Hepatocyte (in vitro differentiated cells): ENCODE measurements at regions not wholly inside any gene's neighbourhood (a gene's known extent, or its start where the extent isn't known, plus 50 kb on each side); places are given as distances from the start of the nearest gene placed in this dataset.
A peak's percentile ranks its signal among the peaks of the same experiment; 100 is the strongest.
"Not testable (repeated sequence)": the region's sequence is repeated elsewhere in the genome, so short reads cannot be mapped to it uniquely, and the experiment has no call there.

ENCODE experiments used
- DNase-seq: peaks from one replicate; pipeline ENCODE4 v3.0.0-alpha.2; 2016; ENCODE audit warnings: low spot score
- H2AFZ ChIP-seq: fragments of 200-600 bp; sonication (generic); 2 replicates; pipeline ENCODE4 v1.6.0; 2016; ENCODE audit warnings: antibody characterized with exemption, mild to moderate bottlenecking
- H3K27ac ChIP-seq: fragments of 200-600 bp; sonication (generic); 2 replicates; pipeline ENCODE4 v1.5.1; 2016; ENCODE audit warnings: mild to moderate bottlenecking
- H3K27me3 ChIP-seq: fragments of 200-600 bp; sonication (generic); 2 replicates; pipeline ENCODE4 v1.6.1; 2016
- H3K36me3 ChIP-seq: fragments of 200-600 bp; sonication (generic); replicated peaks from 2 replicates; pipeline ENCODE4 v1.5.1; 2016; ENCODE audit warnings: low read depth; ENCODE audit not compliant: insufficient read depth
- H3K4me1 ChIP-seq: fragments of 200-600 bp; sonication (generic); 2 replicates; pipeline ENCODE4 v1.5.1; 2016; ENCODE audit warnings: mild to moderate bottlenecking, moderate library complexity; ENCODE audit not compliant: insufficient read depth
- H3K4me2 ChIP-seq: fragments of 200-600 bp; sonication (generic); 2 replicates; pipeline ENCODE4 v1.6.0; 2016
- H3K4me3 ChIP-seq: fragments of 200-600 bp; sonication (generic); 2 replicates; pipeline ENCODE4 v1.5.1; 2016; ENCODE audit warnings: mild to moderate bottlenecking
- H3K79me2 ChIP-seq: fragments of 200-600 bp; sonication (generic); 2 replicates; pipeline ENCODE4 v1.6.0; 2017; ENCODE audit warnings: mild to moderate bottlenecking
- H3K9me2 ChIP-seq: fragments of 200-600 bp; sonication (generic); replicated peaks from 2 replicates; pipeline ENCODE4 v1.6.0; 2017; ENCODE audit warnings: mild to moderate bottlenecking; ENCODE audit not compliant: insufficient read depth
- H3K9me3 ChIP-seq: fragments of 200-600 bp; sonication (generic); 2 replicates; pipeline ENCODE4 v1.5.1; 2016; ENCODE audit warnings: low read depth, mild to moderate bottlenecking
- H4K20me1 ChIP-seq: fragments of 200-600 bp; sonication (generic); 2 replicates; pipeline ENCODE4 v1.6.0; 2016; ENCODE audit warnings: mild to moderate bottlenecking; ENCODE audit not compliant: insufficient read depth, poor library complexity, severe bottlenecking
- EZH2 ChIP-seq: fragments of 200-600 bp; sonication (generic); IDR thresholded peaks from 2 replicates; pipeline ENCODE4 v1.6.1; 2016; ENCODE audit warnings: antibody characterized with exemption, mild to moderate bottlenecking, borderline replicate concordance
- EZH2phosphoT487 ChIP-seq: fragments of 200-600 bp; sonication (generic); IDR thresholded peaks from one replicate; pipeline ENCODE4 v1.6.1; 2018; ENCODE audit warnings: antibody characterized with exemption, mild to moderate bottlenecking, low read depth, moderate library complexity; ENCODE audit not compliant: unreplicated experiment, severe bottlenecking
- WGBS: methylation state at CpG from one replicate; pipeline ENCODE4 v1.1.6; 2016; ENCODE audit warnings: low lambda C conversion rate; ENCODE audit errors: missing lambda C conversion rate; 5-methylcytosine and 5-hydroxymethylcytosine counted together
- TF ChIP-seq, protein P1 (sequence below): fragments of 200-600 bp; sonication (generic); IDR thresholded peaks from 2 replicates; pipeline ENCODE4 v1.5.1; 2016; ENCODE audit warnings: antibody characterized with exemption, mild to moderate bottlenecking; ENCODE audit not compliant: poor library complexity

DNA sequence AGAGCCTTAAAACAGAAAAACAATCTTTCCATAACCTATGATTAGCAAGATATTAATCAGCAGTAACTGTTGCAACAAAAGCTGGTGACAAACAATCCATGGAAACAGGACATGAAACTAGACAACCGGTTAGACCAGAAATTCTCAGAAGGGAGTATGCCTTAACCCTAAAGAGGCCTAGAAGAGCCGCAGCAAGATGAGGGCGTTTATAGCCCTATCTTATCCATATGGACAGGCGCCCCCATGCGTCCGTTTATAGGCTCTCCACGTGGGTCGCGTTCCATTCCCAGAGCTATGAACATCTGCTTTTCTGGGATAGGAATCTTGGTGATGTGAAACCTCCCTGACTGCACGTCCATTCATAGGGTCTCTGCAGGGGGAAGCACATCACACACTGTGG lies 1662.7 kb upstream of the PABPC4L start:
- 27% methylated on average over 10 of the region's 10 CpGs for WGBS

DNA sequence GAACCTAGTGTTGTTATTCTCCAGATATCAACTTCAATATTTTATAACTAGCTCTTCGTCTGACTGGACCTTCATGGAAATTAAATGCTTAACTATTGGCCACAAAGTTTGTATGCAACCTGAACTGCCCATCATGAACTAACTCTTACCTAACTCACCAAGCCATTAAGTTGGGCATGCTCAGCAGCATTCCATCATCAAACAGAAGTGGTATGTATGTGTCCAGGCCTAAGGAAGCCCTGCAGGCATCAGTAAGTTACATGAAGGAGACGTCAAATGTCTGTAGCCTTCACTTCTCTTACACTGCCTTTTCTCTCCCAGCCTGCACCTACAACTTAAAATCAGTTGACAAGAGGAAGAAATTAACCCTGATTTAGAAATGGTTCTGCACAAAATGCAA lies 1639.2 kb upstream of the PABPC4L start:
- no peaks in the 10 kb centered on the region for H4K20me1 ChIP-seq
- H3K79me2 ChIP-seq = no peaks in the 10 kb centered on the region
- no peak overlapping the region for H2AFZ ChIP-seq
- no peaks in the 10 kb centered on the region for H3K4me1 ChIP-seq
- TF ChIP-seq, protein P1, sequence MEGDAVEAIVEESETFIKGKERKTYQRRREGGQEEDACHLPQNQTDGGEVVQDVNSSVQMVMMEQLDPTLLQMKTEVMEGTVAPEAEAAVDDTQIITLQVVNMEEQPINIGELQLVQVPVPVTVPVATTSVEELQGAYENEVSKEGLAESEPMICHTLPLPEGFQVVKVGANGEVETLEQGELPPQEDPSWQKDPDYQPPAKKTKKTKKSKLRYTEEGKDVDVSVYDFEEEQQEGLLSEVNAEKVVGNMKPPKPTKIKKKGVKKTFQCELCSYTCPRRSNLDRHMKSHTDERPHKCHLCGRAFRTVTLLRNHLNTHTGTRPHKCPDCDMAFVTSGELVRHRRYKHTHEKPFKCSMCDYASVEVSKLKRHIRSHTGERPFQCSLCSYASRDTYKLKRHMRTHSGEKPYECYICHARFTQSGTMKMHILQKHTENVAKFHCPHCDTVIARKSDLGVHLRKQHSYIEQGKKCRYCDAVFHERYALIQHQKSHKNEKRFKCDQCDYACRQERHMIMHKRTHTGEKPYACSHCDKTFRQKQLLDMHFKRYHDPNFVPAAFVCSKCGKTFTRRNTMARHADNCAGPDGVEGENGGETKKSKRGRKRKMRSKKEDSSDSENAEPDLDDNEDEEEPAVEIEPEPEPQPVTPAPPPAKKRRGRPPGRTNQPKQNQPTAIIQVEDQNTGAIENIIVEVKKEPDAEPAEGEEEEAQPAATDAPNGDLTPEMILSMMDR = no peak
- TF ChIP-seq EZH2 = no peak
- TF ChIP-seq EZH2phosphoT487 = no peak
- no peaks in the 10 kb centered on the region for H3K27me3 ChIP-seq
- H3K36me3 ChIP-seq = no peaks in the 10 kb centered on the region
- H3K4me3 ChIP-seq = no peak overlapping the region
- H3K9me3 ChIP-seq = no peaks in the 10 kb centered on the region
- DNase-seq = no peak
- WGBS = 91% methylated on average over 2 of the region's 2 CpGs
- H3K27ac ChIP-seq = no peak overlapping the region
- no peaks in the 10 kb centered on the region for H3K9me2 ChIP-seq
- no peak overlapping the region for H3K4me2 ChIP-seq

More for the DNA sequence above, 1662.7 kb upstream of the PABPC4L start:
- TF ChIP-seq, protein P1 = peak; percentile 34
- H3K9me3 ChIP-seq, H3K4me2 ChIP-seq, H3K4me1 ChIP-seq, H4K20me1 ChIP-seq, H2AFZ ChIP-seq, H3K36me3 ChIP-seq, H3K4me3 ChIP-seq, H3K27ac ChIP-seq, H3K79me2 ChIP-seq, H3K9me2 ChIP-seq, H3K27me3 ChIP-seq: not testable (repeated sequence)
- DNase-seq = peak; percentile 22

DNA sequence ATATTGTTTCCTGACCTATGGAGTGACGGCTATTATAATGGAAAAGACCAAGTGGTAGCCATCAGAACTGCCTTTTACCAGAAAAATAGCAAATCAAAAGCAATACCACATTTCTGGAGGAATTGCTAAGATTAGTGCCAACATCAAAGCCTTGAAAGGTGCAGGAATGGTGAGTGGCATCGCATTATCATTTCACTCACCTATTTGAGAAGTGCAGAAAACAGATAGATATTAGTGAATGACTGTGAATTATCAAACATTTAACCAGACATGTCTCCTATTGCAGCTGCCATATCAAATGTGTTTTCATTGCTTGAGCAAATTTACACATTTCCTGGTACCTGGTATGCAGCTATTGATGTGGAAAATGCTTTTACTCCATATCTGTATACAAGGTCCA lies 1638.1 kb upstream of the PABPC4L start:
- no peaks in the 10 kb centered on the region for H3K4me1 ChIP-seq

More for the DNA sequence above, 1638.1 kb upstream of the PABPC4L start:
- H3K36me3 ChIP-seq = no peaks in the 10 kb centered on the region
- H3K9me3 ChIP-seq = no peaks in the 10 kb centered on the region
- no peak overlapping the region for H3K4me2 ChIP-seq
- H3K4me3 ChIP-seq = no peak overlapping the region
- no peaks in the 10 kb centered on the region for H3K27me3 ChIP-seq
- H4K20me1 ChIP-seq = no peaks in the 10 kb centered on the region
- H3K79me2 ChIP-seq = no peaks in the 10 kb centered on the region
- WGBS = 97% methylated on average over 2 of the region's 2 CpGs
- no peak for DNase-seq
- no peak overlapping the region for H3K27ac ChIP-seq
- TF ChIP-seq, protein P1 = no peak
- TF ChIP-seq EZH2phosphoT487 (no peak), EZH2 (no peak)
- no peak overlapping the region for H2AFZ ChIP-seq
- no peaks in the 10 kb centered on the region for H3K9me2 ChIP-seq
